Liver (tissue), 3 donors: ENCODE measurements at regions not wholly inside any gene's neighbourhood (a gene's known extent, or its start where the extent isn't known, plus 50 kb on each side); places are given as distances from the start of the nearest gene placed in this dataset.

Source experiments
- CTCF ChIP-seq: fragments of 150-350 bp; IDR thresholded peaks from 2 replicates; pipeline ENCODE4 v1.5.1; 2017; ENCODE audit warnings: improper control_type of control experiment, low read depth, low read length; ENCODE audit not compliant: missing input control
- GABPA ChIP-seq, 2 donors: IDR thresholded peaks in 1 of 2; conservative IDR thresholded peaks in 1 of 2; 2 replicates each; pipeline ENCODE4 v1.6.1; 2016; ENCODE audit warnings: antibody characterized with exemption in 2 of 2, mild to moderate bottlenecking in 1 of 2, moderate library complexity in 1 of 2
- TF ChIP-seq, protein P1 (sequence below): IDR thresholded peaks from 2 replicates; pipeline ENCODE4 v1.6.1; 2016; ENCODE audit warnings: antibody characterized with exemption
- donor health status: healthy.
- donor health status: healthy.

- TF ChIP-seq CTCF (no peak), GABPA (IDR thresholded peaks at IDR 0.05 in 1 of 2, conservative IDR thresholded peaks at IDR 0.05 in 1 of 2) (no peak)
- TF ChIP-seq, protein P1, sequence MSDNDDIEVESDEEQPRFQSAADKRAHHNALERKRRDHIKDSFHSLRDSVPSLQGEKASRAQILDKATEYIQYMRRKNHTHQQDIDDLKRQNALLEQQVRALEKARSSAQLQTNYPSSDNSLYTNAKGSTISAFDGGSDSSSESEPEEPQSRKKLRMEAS = no peak
Measured at GRCh38 chr3:36032180-36033047, 347.9 kb upstream of the STAC start.
